ENCODE measurements at regions not wholly inside any gene's neighbourhood (a gene's known extent, or its start where the extent isn't known, plus 50 kb on each side); places are given as distances from the start of the nearest gene placed in this dataset.

- TF ChIP-seq POLR2AphosphoS5 (IDR thresholded peaks at IDR 0.05; ENCODE audit: borderline replicate concordance, low read depth, low read length) (no peak), EZH2 (IDR thresholded peaks at IDR 0.05) (no peak)
Measured at GRCh38 chr4:72969976-72970375, 99.5 kb downstream of the COX18 start.

Measured in SK-N-MC (cell line).